ENCODE measurements at regions not wholly inside any gene's neighbourhood (a gene's known extent, or its start where the extent isn't known, plus 50 kb on each side); places are given as distances from the start of the nearest gene placed in this dataset.
"Not testable (repeated sequence)": the region's sequence is repeated elsewhere in the genome, so short reads cannot be mapped to it uniquely, and the experiment has no call there.

DNA sequence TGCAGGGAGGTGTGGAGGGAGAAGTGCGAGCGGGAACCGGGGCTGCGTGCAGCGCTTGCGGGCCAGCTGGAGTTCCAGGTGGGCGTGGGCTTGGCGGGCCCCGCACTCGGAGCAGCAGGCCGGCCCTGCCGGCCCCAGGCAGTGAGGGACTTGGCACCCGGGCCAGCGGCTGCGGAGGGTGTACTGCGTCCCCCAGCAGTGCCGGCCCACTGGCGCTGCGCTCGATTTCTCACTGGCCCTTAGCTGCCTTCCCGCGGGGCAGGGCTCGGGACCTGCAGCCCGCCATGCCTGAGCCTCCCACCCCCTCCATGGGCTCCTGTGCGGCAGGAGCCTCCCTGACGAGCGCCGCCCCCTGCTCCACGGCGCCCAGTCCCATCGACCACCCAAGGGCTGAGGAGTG is 712.2 kb upstream of the PKDCC start:
- DNase-seq, result not testable (repeated sequence)

DNA sequence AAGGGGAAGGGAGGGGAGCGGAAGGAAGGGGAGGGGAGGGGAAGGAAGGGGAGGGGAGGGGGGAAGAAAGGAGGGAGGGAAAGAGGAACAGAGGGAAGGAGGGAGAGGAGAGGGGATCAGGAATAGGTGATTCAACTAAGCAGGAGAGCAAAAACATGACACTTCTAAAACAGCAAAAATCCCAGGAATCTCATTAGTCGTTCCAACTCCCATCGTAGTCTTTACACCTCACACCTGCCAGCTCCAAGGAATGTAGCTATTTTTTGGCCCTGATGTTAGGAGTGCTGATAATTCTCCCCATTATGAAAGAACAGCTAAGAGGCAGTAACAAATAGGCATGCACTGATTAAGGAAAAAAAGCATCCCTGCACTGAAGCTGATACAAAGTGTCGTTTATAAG is 709.9 kb upstream of the PKDCC start:
- DNase-seq, result no peak

DNA sequence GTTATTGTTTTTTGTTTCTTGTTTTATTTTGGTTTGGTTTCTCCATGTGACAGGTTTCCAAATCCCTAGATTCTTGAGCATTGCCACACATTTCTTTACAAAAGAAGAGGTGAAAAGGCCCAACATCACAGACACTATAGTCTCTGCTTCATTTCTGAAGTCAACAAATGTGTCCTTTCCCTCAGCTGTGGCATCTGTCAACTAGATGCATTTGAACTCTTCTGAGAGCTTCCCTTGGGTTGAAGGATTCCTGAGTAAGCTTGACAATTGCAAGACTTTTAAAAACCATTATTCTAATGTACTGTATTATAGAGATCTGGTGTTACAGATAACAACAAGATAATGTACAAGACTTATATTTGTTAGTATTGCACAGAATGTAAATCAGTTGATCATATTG is 703.3 kb upstream of the PKDCC start:
- DNase-seq, result no peak

DNA sequence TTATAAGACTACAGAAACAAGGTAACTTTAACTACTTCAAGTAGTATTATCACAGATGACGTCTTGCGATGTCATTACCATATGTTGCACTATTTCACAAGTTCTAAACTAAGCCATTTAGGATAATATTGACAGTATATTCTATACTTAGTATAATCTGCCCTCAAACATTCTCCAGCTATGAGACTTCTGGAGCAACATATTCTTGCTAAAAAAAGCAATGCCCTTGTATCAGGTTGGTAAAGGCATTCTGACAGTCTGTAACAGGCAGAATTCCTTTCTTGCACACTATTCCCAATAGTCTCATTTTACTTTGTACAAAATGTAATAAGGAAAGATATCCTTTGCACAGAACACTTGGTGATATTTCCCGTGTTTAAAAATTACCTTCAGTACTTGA is 694.8 kb upstream of the PKDCC start:
- no peak for DNase-seq

DNA sequence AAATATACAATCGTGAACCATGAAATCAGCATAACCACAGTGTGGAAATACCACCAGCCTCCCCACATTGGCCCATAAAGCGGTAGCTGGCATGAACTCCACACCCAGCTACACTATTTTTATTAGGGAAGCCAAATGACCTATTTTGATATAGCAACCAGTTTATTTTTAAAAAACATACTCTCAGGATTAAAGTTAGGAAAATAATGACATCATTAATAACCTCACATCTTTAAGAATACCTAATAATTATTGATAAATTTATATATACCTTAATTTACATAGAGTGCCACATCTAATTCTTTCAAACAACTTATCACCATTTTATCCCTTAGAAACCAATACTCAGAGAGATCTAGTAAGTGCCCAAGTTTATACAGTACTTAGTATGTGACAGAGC is 692.0 kb upstream of the PKDCC start:
- DNase-seq, result no peak

DNA sequence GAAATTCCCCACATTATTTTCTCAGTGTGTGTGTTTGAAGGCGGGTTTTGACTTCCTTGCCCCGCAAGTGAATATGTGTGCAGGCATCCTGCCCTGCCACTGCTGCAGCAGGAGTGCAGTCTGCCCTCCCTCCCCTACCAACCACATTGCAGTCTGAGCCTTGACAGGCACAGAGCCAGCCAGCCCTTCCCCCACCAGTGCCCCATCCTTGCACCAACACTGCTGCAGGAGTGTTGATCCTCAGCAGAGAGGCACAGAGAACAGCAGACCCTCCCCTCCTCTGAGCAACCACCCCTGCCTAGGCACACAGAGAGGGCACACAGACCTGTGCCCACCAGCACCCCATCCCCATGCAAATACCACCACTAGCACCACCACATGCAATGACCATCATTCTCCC is 683.0 kb upstream of the PKDCC start:
- no peak for DNase-seq

DNA sequence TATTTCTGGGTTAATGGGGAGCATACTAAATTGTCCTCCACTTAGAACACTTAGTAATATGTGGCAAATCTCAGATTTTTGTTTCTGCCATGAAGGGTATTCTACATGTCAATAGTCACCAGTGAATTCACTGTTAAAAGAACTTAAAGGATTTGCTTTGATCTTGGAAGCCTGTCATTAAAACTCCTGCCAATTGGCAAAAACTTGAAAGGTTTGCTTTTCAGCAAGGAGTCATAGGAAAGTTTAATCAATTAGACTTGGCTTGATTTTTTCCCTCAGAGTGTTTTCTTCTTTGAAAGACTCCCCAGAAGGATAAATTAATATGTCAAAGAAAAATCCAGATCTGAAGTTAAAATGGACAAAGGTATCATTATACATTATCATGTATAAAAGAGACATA is 671.9 kb upstream of the PKDCC start:
- no peak for DNase-seq

DNA sequence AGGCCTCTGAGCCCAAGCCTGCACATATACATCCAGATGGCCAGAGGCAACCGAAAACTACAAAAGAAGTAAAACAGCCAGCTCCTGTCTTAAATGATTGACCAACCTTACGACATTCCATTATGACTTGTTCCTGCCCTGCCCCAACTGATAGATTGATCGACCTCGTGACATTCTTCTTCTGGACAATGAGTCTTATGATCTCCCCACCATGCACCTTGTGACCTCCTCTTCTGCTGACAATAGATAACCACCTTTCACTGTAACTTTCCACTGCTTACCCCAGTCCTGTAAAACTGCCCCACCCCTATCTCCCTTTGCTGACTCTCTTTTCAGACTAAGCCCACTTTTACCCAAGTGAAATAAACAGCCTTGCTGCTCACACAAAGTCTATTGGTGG is 670.0 kb upstream of the PKDCC start:
- no peak for DNase-seq

DNA sequence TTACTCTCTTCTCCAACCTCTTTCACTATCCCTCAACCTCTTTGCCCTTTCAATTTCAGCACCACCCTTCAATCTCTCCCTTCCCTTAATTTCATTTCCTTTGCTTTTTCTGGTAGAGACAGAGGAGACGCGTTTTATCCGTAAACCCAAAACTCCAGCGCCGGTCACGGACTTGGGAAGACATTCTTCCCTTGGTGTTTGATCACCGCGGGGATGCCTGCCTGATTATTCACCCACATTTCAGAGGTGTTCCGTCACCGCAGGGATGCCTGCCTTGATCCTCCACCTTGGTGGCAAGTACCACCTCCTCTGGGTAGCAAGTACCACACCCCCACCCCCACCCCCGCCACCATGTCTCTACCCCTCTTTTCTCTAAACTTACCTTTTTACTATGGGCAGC is 669.4 kb upstream of the PKDCC start:
- DNase-seq, result no peak

DNA sequence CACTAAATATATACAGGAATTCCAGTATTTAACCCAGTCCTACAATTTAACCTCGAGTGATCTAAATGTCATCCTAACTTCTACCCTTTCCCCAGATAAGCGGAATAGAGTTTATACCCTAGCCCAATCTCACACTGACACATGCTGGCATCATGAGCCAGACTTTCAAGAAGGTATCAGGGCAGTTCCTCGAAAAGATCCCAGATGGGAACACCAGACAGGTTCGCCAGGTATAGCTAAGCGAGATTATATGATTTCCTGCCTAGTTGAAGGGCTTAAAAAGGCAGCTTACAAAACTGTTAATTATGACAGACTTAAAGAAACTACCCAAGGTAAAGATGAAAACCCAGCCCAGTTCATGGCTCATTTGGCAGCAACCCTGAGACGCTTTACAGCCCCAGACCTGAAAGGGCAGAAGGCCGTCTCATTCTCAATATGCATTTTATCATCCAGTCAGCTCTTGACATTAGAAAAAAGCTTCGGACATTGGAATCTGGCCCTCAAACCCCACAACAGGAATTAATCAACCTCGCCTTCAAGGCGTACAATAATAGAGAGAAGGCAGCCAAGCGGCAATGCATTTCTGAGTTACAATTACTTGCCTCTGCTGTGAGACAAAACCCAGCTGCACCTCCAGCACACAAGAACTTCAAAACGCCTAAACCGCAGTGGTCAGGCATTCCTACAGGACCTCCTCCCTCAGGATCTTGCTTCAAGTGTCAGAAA is 668.2 kb upstream of the PKDCC start:
- no peak for DNase-seq

DNA sequence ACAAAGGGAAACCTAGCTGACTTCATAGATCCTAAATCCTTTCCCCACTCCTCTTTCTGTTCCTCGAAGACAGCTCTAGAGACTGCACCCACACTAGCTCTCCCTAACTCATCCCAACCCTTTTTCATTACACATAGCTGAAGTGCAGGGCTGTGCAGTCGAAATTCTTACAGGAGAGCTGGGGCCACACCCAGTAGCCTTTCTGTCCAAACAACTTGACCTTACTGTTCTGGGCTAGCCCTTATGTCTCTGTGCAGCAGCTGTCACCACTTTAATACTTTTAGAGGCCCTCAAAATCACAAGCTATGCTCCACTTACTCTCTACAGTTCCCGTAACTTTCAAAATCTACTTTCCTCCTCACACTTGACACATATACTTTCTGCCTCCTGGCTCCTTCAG is 666.1 kb upstream of the PKDCC start:
- DNase-seq, result no peak

DNA sequence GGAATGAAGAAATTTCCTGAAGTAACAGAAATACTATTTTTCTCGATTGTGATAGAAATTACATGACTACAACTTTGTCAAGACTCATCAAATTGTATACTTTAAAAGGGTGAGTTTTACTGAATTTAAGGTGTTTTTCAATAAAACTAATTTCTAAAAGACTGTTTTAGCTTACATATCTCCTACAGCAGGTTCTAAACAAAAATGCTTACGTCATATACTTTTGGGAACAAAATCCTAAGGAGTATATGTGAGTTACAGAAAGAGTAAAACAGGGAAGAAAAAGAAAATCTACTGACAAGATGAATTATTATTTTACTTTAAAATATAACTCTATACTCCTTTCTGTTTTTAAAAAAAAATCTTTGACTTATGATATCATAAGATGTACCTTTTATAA is 660.3 kb upstream of the PKDCC start:
- DNase-seq, result no peak

DNA sequence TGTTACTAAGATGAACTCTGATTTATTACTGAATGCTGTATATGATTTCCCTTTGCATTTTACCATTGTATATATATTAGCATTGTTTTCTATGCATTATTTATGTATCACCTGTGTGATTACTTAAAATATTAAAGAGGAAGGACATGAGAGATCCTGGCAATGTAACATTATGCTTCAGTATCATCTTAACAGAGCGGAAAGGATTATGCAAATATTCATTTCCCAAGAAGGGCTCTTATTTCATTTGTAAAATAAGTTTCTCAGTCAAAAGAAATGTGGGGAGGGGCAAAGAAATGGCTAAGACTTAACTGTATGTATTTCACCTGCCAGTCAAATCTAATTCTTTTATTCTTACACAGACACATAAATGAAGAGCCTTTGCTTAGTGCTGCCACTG is 654.2 kb upstream of the PKDCC start:
- no peak for DNase-seq

DNA sequence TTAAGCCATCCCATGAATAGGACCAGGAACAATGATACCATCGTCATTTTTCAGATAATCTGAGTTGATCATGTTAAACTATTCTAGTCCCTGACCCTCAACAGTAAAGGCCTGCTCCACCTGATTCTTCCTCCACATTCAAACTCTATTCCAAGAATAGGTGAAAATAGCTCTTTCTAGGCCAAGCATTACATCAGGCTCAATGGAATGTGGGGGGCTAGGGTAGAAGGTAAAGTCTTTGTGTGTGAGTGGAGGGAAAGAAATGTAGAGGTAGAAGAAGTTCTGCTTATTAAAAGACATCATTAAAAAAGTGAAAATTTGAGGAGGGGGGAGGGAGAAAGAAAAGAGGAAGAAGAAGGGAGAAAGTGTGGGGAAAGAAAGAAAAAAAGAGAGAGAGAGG is 653.3 kb upstream of the PKDCC start:
- DNase-seq, result no peak

DNA sequence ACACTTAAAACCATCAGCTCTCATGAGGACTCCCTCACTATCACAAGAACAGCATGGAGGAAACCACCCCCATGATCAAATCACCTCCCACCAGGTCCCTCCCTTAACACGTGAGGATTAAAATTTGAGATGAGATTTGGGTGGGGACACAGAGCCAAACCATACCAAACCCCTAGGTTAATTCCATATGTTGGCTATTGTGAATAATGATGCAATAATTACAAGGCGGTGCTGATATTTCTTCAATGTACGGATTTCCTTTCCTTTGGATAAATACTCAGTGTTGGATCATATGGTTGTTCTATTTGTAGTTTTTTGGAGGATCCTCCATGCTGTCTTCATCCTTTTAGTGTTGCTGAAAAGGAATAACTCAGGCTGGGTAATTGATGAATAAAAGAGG is 652.1 kb upstream of the PKDCC start:
- DNase-seq, result no peak

DNA sequence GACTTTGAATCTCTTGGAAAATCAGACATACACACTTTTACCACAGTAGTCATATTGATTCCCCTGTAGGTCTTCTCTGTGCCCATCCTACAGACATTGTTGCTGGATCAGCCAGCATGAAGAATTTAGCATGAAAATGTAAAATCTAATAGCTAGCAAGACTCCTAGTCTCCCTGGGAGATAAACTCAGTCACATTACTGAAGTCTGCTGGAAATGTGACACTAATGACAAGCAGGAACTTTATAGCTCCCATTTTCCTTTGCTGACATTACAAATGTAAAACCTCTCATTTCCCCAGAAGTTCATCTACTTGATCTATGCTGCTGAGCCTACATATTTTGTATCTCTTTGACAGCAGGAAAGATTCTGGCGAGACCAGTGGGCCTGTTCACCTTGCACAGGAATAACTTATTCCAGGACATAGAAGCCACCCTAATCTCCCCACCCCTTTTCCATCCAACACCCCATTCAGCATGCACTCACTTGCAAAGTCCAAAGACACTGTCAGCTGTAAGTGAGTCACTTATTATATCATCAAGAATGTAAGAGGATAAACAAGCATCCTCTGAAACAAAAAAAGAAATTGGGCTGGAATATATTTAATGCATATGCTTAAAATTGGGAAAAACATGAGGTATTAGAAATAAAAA is 648.3 kb upstream of the PKDCC start:
- DNase-seq, result no peak

DNA sequence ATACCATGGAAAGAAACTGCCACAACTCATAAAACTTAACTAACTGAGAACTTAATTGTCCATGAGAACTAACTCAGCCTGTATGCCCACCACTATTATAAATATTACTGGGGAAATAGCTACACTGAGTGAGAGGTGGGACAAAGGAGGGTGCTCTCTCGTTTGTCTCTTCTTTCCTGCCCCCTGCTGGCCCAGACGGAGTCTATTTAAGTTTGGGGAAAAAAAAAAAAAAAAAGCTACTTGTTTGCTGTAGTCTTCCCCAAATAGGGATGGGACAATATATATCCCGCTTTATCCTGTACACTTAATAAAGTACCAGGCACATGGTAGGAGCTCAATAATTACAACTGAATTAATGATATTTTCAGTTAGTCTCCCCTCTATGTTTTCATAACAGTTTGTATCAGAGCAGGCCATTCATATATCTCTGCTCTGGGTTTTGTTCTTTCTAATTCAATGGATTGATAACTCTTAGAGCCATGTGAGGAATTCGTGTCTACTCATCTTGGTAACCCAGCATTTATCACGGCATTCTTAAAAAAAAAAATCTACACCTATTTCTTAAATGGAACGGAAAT is 647.6 kb upstream of the PKDCC start:
- no peak for DNase-seq

DNA sequence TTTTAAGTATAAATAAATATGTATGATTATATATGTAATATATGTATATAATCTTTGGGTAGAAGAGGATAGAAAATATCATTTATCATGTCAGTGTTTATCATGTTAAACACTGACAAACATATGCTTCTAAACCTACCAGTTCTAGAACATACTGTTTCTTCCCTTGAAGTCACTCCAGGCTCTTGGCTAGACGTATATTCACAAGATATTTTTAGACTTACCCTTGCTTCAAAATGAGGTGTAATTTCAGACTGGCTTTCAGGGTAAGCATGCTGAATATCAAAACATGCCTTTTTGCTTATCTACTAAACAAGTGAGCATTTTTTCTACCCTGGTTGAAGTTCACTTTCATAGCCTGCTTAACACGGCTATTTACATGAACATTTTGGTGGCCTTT is 642.4 kb upstream of the PKDCC start:
- DNase-seq, result no peak

DNA sequence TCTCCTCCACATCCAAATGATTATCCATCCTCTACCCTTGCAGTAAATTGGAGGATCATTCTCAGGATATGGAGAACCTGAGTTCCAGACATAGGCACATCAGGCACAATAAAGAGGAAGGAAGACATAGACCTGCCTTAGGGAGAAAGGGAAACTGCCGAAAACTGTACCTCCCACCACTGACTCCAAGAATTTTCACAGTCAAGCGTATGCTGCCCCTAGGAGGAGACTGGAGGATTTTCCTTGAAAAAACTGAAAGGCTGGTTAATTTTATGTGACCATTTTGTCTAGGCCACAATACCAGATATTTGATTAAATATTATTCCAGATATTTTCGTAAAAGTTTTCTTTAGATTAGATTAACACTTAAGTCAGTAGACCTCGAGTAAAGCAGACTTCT is 638.5 kb upstream of the PKDCC start:
- no peak for DNase-seq

DNA sequence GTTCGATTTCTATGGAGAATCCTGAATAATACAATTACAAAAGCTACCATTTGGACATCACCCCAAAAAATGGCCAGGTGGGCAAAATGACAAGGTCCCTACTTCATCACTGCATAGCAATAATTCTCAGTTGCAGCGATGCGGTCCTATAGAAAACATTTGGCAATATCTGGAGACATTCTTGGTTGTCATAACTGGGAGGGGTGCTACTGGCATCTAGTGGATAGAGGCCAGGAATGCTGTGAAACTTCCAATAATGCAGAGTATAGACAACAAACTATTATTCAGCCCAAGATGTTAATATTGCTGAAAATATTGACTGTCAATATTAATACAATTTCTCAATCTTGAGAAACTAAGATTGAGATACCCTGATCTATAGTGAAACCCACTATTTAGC is 637.8 kb upstream of the PKDCC start:
- DNase-seq, result no peak

DNA sequence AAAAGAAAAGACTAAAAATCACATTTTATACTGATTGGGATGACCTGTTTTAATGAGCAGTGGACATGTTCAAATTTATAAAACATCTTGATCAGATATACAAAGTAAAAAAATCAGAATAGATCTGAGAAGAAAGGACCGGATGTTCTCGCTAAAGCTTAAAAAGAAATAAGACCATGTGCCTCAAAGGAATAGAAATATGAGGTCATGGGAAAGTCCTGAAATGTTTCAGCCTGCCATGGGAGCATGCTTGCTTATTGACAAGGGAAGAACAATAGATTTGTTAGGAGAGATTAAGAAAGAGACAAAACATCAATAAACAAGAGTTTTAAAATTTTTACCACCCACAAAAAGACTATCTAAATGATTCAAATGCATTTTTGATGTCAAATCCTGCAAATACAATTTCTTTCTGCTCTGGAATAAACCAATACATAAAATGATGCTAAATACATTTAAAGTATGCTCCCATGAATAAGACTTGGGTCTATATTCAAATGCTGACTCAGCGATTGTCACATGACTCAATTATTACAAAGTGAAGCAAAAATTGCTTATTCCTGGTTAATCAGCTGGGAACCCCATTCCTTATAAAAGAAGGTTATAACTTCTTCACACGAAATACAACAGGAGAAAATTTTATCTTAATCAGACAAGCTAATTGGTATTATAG is 633.9 kb upstream of the PKDCC start:
- DNase-seq, result no peak

DNA sequence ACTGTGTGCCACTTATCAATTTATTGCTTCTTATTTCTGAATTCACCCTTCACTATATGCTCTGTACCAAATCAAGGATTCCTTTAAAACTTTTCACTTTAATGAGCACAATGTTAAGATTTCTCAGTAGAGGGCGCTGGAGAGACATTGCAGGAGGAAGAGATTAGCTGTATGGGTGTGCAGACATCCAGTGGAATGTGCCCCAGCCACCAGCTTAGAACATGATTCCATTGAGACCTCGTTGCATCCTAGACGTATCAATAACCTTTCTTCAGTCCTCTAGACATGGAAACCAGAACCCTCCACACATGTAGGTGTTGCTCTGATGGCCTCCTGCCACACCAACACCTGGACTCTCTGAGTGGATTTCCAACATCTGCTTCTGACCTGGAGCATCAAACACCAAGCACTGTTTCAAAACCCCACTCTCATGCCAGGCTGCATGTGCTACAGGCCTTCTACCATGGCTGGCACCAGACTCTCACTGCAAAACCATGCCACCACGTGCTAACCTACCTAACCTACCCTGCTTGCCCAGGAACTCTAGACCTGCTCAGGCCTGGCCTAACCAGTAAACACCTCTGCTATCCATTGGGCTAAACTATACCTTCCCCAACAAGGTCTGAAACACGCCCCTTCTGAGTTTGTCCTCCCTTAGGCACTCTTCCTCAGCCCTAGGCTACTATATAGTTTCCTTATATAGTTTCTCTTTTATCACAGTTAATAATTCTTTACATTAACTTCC is 633.2 kb upstream of the PKDCC start:
- DNase-seq, result no peak

DNA sequence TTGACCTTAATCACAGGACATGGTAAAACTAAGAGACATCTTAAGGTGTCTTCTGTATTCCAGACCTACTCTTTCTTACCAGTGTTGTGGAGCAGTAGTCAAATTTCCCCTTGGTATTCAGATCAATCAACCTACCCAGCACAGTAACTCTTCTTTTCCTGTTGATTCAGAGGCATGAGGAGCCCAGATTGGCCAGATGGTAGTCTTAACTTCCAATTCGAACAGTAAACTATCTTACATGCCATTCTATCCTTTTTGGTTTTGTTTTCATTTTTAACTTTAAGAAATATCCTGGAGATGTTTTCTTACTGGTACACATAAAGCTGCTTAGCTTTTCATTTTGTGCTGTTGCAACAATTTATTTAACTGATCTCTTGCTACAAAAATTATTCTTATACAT is 630.3 kb upstream of the PKDCC start:
- DNase-seq, result no peak

DNA sequence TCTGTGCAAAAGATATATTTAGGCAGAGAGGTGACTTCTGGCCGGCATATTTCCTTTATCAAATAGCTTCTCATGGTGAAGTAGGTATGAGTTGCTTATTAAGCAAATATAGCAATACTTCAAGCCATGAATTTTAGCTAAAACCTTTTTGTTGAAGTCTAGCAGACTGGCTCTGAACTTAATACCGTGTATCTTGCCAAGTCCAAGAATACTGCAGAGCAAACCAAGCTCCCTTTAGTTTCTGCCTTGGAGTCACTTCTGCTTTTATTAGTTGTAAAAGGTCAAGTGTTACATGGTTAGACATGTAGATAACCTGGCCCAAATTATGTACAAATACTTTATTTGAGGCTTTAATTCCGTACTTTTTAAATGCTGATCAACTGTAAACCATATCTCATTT is 627.6 kb upstream of the PKDCC start:
- no peak for DNase-seq
